GM12878 (cell line): ENCODE measurements at regions not wholly inside any gene's neighbourhood (a gene's known extent, or its start where the extent isn't known, plus 50 kb on each side); places are given as distances from the start of the nearest gene placed in this dataset.

Source experiments
- ATAC-seq: fragments of 200-7000 bp; cut with Tn5 transposase; 3 replicates; pipeline ENCODE4 v1.9.1; 2020; ENCODE audit warnings: mild to moderate bottlenecking, moderate library complexity
- BruUV-seq: library from RNA; stranded (reverse); fragments of 400-500 nt; replicated peaks from 2 replicates; lab custom pipeline; 2021; lab: Mats Ljungman, UMichigan
- CTCF ChIA-PET: fragments of 300-600 bp; sonication (Branson Sonifier 250); formaldehyde crosslinking; extraction: SDS; loops from one replicate; lab custom pipeline; 2021; ENCODE audit warnings: inconsistent platforms; lab: Yijun Ruan, JAX
- POLR2A ChIA-PET: fragments of 350-600 bp; formaldehyde crosslinking; extraction: SDS; loops from one replicate; lab custom pipeline; 2021; ENCODE audit warnings: inconsistent platforms; lab: Charles Lee
- RAD21 ChIA-PET: fragments of 300-600 bp; sonication (Branson Sonifier 250); formaldehyde crosslinking; loops from one replicate; lab custom pipeline; 2023; ENCODE audit warnings: antibody characterized with exemption; ENCODE audit not compliant: unreplicated experiment; lab: Charles Lee
- SMC1A ChIA-PET: fragments of 300-600 bp; sonication (Branson Sonifier 250); formaldehyde crosslinking; loops from one replicate; lab custom pipeline; 2023; ENCODE audit not compliant: unreplicated experiment, uncharacterized antibody; lab: Charles Lee
- DNase-seq: peaks from one replicate; pipeline ENCODE4 v3.0.0-alpha.2; 2011; ENCODE audit warnings: low read depth, low spot score
- FAIRE-seq: peaks from 3 replicates; lab custom pipeline; 2011; peaks lifted over from hg19 to GRCh38; lab: Jason Lieb, UNC
- H2AFZ ChIP-seq: 2 replicates; pipeline ENCODE4 v1.6.0; 2011; ENCODE audit warnings: low read depth, low read length, control low read depth; ENCODE audit not compliant: control insufficient read depth
- H3K27ac ChIP-seq: 2 replicates; pipeline ENCODE4 v1.5.1; 2011; ENCODE audit warnings: control low read depth; ENCODE audit not compliant: control insufficient read depth, insufficient read depth
- H3K27me3 ChIP-seq, 2 experiments: replicated peaks in 1 of 2; 2 replicates each; pipeline versions ENCODE4 v1.6.0 to v1.6.1; 2011; ENCODE audit warnings: low read length in 1 of 2; ENCODE audit not compliant: control insufficient read depth in 2 of 2, insufficient read depth in 2 of 2
- H3K36me3 ChIP-seq, 2 experiments: 2 replicates each; pipeline ENCODE4 v1.5.1; 2011; ENCODE audit warnings: low read length in 1 of 2; ENCODE audit not compliant: control insufficient read depth in 2 of 2, insufficient read depth in 2 of 2
- H3K4me1 ChIP-seq: 2 replicates; pipeline ENCODE4 v1.6.1; 2011; ENCODE audit warnings: mild to moderate bottlenecking, low read length, moderate library complexity, mixed read lengths; ENCODE audit not compliant: control insufficient read depth, insufficient read depth
- H3K4me2 ChIP-seq: 2 replicates; pipeline ENCODE4 v1.6.0; 2011; ENCODE audit warnings: control low read depth; ENCODE audit not compliant: control insufficient read depth, insufficient read depth
- H3K4me3 ChIP-seq: fragments of 200-600 bp; sonication (generic); 2 replicates; pipeline ENCODE4 v1.5.1; 2016
- H3K79me2 ChIP-seq: 2 replicates; pipeline ENCODE4 v1.6.0; 2011; ENCODE audit warnings: low read length; ENCODE audit not compliant: control insufficient read depth, insufficient read depth
- H3K9ac ChIP-seq: 2 replicates; pipeline ENCODE4 v1.8.0; 2011; ENCODE audit warnings: low read length, control low read depth, mixed read lengths; ENCODE audit not compliant: control insufficient read depth, insufficient read depth
- H3K9me3 ChIP-seq: replicated peaks from 3 replicates; pipeline ENCODE4 v1.5.1; 2011; ENCODE audit warnings: mild to moderate bottlenecking, low read length; ENCODE audit not compliant: control insufficient read depth, insufficient read depth
- H4K20me1 ChIP-seq: 2 replicates; pipeline ENCODE4 v1.6.0; 2011; ENCODE audit not compliant: control insufficient read depth, insufficient read depth
- CEBPZ ChIP-seq: fragments of 150-350 bp; IDR thresholded peaks from 2 replicates; pipeline ENCODE4 v1.6.1; 2016; ENCODE audit warnings: low read depth, low read length
- EGR1 ChIP-seq, 2 experiments: IDR thresholded peaks; 1 replicate in 1 of 2; 2 replicates in 1 of 2; pipeline ENCODE4 v1.6.1; 2011 to 2012; ENCODE audit warnings: low read depth in 2 of 2, low read length in 2 of 2, borderline replicate concordance in 1 of 2, mild to moderate bottlenecking in 1 of 2, moderate library complexity in 1 of 2
- GABPA ChIP-seq: IDR thresholded peaks from 2 replicates; pipeline ENCODE4 v1.6.1; 2014; ENCODE audit warnings: antibody characterized with exemption, low read depth, mild to moderate bottlenecking, inconsistent platforms
- HDGF ChIP-seq: fragments of 450-650 bp; IDR thresholded peaks from 2 replicates; pipeline ENCODE4 v1.6.1; 2016; ENCODE audit warnings: antibody characterized with exemption
- IKZF1 ChIP-seq: fragments of 450-650 bp; conservative IDR thresholded peaks from 2 replicates; pipeline ENCODE4 v1.6.1; 2017; ENCODE audit warnings: antibody characterized with exemption, mild to moderate bottlenecking
- MTA2 ChIP-seq: fragments of 450-650 bp; IDR thresholded peaks from 2 replicates; pipeline ENCODE4 v1.6.1; 2016; ENCODE audit warnings: low read depth, mild to moderate bottlenecking, moderate library complexity
- NFIC ChIP-seq: IDR thresholded peaks from 2 replicates; pipeline ENCODE4 v1.6.1; 2012; ENCODE audit warnings: low read depth, mild to moderate bottlenecking, inconsistent platforms, low read length, moderate library complexity
- NKRF ChIP-seq: fragments of 450-650 bp; conservative IDR thresholded peaks from 2 replicates; pipeline ENCODE4 v1.6.1; 2017; ENCODE audit warnings: mild to moderate bottlenecking, moderate library complexity
- RB1 ChIP-seq: fragments of 450-650 bp; formaldehyde crosslinking; IDR thresholded peaks from 2 replicates; pipeline ENCODE4 v1.6.1; 2017; ENCODE audit warnings: mild to moderate bottlenecking, borderline replicate concordance
- RBBP5 ChIP-seq: fragments of 200-600 bp; sonication (generic); conservative IDR thresholded peaks from 2 replicates; pipeline ENCODE4 v1.6.1; 2016
- SMAD5 ChIP-seq: IDR thresholded peaks from 2 replicates; pipeline ENCODE4 v1.6.1; 2016; ENCODE audit warnings: antibody characterized with exemption, low read depth
- SMC3 ChIP-seq: IDR thresholded peaks from 2 replicates; pipeline ENCODE4 v1.6.1; 2011; ENCODE audit warnings: low read length, improper control_type of control experiment, borderline replicate concordance
- USF1 ChIP-seq: IDR thresholded peaks from 2 replicates; pipeline ENCODE4 v1.6.1; 2011; ENCODE audit warnings: borderline replicate concordance, low read depth, mild to moderate bottlenecking, moderate library complexity, mixed read lengths, low read length; ENCODE audit not compliant: insufficient read depth; ENCODE audit errors: extremely low read length
- ZBED1 ChIP-seq: IDR thresholded peaks from 2 replicates; pipeline ENCODE4 v1.6.1; 2016; ENCODE audit warnings: borderline replicate concordance
- ZNF384 ChIP-seq: IDR thresholded peaks from 2 replicates; pipeline ENCODE4 v1.6.1; 2012; ENCODE audit warnings: low read depth, mild to moderate bottlenecking, low read length, improper control_type of control experiment, borderline replicate concordance
- WGBS: methylation state at CpG from one replicate; pipeline ENCODE4 v1.1.6; 2016; ENCODE audit warnings: low lambda C conversion rate; ENCODE audit not compliant: insufficient replicate concordance, insufficient coverage; ENCODE audit errors: missing lambda C conversion rate; 5-methylcytosine and 5-hydroxymethylcytosine counted together
- in situ Hi-C: fragments of 300-500 bp; cut with MboI; formaldehyde crosslinking; loops from 9 replicates; pipeline ENCODE4 v1.14.3; 2018; ENCODE audit warnings: mixed read lengths
- intact Hi-C: fragments of 100-400 bp; cut with micrococcal nuclease; formaldehyde crosslinking; loops from one replicate; pipeline ENCODE4 v1.14.2; 2022; ENCODE audit not compliant: unreplicated experiment

- Histone ChIP-seq H3K4me1 (no peaks in the 10 kb centered on the region), H3K4me2 (no peak overlapping the region), H3K9me3 (no peaks in the 10 kb centered on the region; the same call in 1 of the 3 replicates), H3K27me3 (no peaks in the 10 kb centered on the region), H3K4me3 (no peak overlapping the region), H3K36me3 (no peaks in the 10 kb centered on the region), H4K20me1 (no peaks in the 10 kb centered on the region), H3K9ac (no peak overlapping the region), H2AFZ (no peak overlapping the region), H3K27ac (no peak overlapping the region), H3K79me2 (no peaks in the 10 kb centered on the region)
- ChIA-PET RAD21 (no interaction called here), SMC1A (no interaction called here), POLR2A (no interaction called here), CTCF (no interaction called here)
- 44% methylated on average over 5 of the region's 5 CpGs for WGBS
- in situ Hi-C loops (no loop called here), intact Hi-C loops (no loop called here)
- BruUV-seq = no TSS peak
- TF ChIP-seq IKZF1 = no peak
- TF ChIP-seq USF1 = no peak
- TF ChIP-seq RBBP5 = no peak
- TF ChIP-seq GABPA = no peak
- TF ChIP-seq SMC3 = no peak
- TF ChIP-seq EGR1 (IDR thresholded peaks at IDR 0.05; ENCODE audit: borderline replicate concordance in 1 of 2, low read depth in 2 of 2, low read length in 2 of 2) = no peak
- no peak for TF ChIP-seq SMAD5
- TF ChIP-seq NKRF = no peak
- TF ChIP-seq ZBED1 = no peak
- no peak for TF ChIP-seq NFIC
- TF ChIP-seq HDGF = no peak
- TF ChIP-seq RB1 = no peak
- no peak for TF ChIP-seq CEBPZ
- no peak for TF ChIP-seq ZNF384
- TF ChIP-seq MTA2 = no peak
- ATAC-seq (no peak), FAIRE-seq (no peak), DNase-seq (no peak)
Measured at GRCh38 chr1:157894613-157895165, 53.1 kb upstream of the CD5L start.
